NCI-H1048 (cell line): ENCODE measurements at regions not wholly inside any gene's neighbourhood (a gene's known extent, or its start where the extent isn't known, plus 50 kb on each side); places are given as distances from the start of the nearest gene placed in this dataset.

ENCODE experiments used
- DNase-seq: peaks from one replicate; lab custom pipeline; 2025; lab: John Stamatoyannopoulos, UW

- DNase-seq = no peak
Observed at GRCh38 chr1:59005491-59006288, 221.8 kb upstream of the JUN start.

GRCh38 chr1:59006289-59006658 is 222.4 kb upstream of the JUN start:
- no peak for DNase-seq

GRCh38 chr1:59006932-59007331 is 223.1 kb upstream of the JUN start:
- DNase-seq = no peak

GRCh38 chr1:59007429-59007819 is 223.6 kb upstream of the JUN start:
- no peak for DNase-seq

- no peak for DNase-seq
Observed at GRCh38 chr1:59007820-59008598, 224.2 kb upstream of the JUN start.

- no peak for DNase-seq
Observed at GRCh38 chr1:59008599-59009347, 224.9 kb upstream of the JUN start.

- DNase-seq = no peak
Observed at GRCh38 chr1:59011663-59012062, 227.8 kb upstream of the JUN start.

GRCh38 chr1:59012378-59012777 is 228.5 kb upstream of the JUN start:
- no peak for DNase-seq

- no peak for DNase-seq
Observed at GRCh38 chr1:59013276-59013927, 229.6 kb upstream of the JUN start.

GRCh38 chr1:59013928-59014279 is 230.1 kb upstream of the JUN start:
- DNase-seq = no peak

- no peak for DNase-seq
Observed at GRCh38 chr1:59014827-59015226, 231.0 kb upstream of the JUN start.

GRCh38 chr1:59015708-59016107 is 231.9 kb upstream of the JUN start:
- no peak for DNase-seq

- DNase-seq = no peak
Observed at GRCh38 chr1:59016390-59016789, 232.5 kb upstream of the JUN start.

GRCh38 chr1:59017501-59018231 is 233.8 kb upstream of the JUN start:
- no peak for DNase-seq

GRCh38 chr1:59018446-59018845 is 234.6 kb upstream of the JUN start:
- no peak for DNase-seq

GRCh38 chr1:59018860-59019259 is 235.0 kb upstream of the JUN start:
- DNase-seq = no peak

- no peak for DNase-seq
Observed at GRCh38 chr1:59020151-59020997, 236.5 kb upstream of the JUN start.

- DNase-seq = no peak
Observed at GRCh38 chr1:59022199-59022598, 238.4 kb upstream of the JUN start.

- no peak for DNase-seq
Observed at GRCh38 chr1:59022799-59023198, 239.0 kb upstream of the JUN start.

GRCh38 chr1:59025201-59025600 is 241.4 kb upstream of the JUN start:
- DNase-seq = no peak
